ENCODE measurements at regions not wholly inside any gene's neighbourhood (a gene's known extent, or its start where the extent isn't known, plus 50 kb on each side); places are given as distances from the start of the nearest gene placed in this dataset.

DNA sequence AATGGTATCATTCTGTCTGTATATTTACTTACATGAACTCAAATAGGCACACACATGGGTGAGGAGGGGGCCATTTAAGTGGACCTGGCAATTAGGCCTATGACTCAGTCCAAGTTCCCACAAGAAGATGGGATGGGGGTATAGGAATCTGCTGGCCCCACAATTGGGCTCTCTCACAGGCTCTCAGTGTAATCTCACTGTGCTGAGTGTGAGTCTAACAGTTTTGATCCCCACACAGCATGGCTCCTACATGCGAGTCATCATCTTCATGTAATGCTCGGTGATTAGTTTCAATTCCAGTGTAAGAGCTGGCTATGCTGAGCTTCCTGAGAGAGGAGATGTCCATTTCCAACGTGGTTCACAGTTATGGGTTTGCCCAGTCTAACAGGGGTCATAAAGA, 114.0 kb downstream of the GATA6 start:
- TF ChIP-seq, protein P1, sequence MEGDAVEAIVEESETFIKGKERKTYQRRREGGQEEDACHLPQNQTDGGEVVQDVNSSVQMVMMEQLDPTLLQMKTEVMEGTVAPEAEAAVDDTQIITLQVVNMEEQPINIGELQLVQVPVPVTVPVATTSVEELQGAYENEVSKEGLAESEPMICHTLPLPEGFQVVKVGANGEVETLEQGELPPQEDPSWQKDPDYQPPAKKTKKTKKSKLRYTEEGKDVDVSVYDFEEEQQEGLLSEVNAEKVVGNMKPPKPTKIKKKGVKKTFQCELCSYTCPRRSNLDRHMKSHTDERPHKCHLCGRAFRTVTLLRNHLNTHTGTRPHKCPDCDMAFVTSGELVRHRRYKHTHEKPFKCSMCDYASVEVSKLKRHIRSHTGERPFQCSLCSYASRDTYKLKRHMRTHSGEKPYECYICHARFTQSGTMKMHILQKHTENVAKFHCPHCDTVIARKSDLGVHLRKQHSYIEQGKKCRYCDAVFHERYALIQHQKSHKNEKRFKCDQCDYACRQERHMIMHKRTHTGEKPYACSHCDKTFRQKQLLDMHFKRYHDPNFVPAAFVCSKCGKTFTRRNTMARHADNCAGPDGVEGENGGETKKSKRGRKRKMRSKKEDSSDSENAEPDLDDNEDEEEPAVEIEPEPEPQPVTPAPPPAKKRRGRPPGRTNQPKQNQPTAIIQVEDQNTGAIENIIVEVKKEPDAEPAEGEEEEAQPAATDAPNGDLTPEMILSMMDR (IDR thresholded peaks at IDR 0.05): no peak
- TF ChIP-seq TAF1 (IDR thresholded peaks at IDR 0.05; ENCODE audit: borderline replicate concordance, low read depth, low read length) (no peak), FOXM1 (IDR thresholded peaks at IDR 0.05; ENCODE audit: low read depth) (no peak), EP300 (IDR thresholded peaks at IDR 0.05; ENCODE audit: borderline replicate concordance in 1 of 2, low read depth in 1 of 2, low read length in 1 of 2) (no peak)

Measured in SK-N-SH (cell line).